ENCODE measurements at regions not wholly inside any gene's neighbourhood (a gene's known extent, or its start where the extent isn't known, plus 50 kb on each side); places are given as distances from the start of the nearest gene placed in this dataset.

DNA sequence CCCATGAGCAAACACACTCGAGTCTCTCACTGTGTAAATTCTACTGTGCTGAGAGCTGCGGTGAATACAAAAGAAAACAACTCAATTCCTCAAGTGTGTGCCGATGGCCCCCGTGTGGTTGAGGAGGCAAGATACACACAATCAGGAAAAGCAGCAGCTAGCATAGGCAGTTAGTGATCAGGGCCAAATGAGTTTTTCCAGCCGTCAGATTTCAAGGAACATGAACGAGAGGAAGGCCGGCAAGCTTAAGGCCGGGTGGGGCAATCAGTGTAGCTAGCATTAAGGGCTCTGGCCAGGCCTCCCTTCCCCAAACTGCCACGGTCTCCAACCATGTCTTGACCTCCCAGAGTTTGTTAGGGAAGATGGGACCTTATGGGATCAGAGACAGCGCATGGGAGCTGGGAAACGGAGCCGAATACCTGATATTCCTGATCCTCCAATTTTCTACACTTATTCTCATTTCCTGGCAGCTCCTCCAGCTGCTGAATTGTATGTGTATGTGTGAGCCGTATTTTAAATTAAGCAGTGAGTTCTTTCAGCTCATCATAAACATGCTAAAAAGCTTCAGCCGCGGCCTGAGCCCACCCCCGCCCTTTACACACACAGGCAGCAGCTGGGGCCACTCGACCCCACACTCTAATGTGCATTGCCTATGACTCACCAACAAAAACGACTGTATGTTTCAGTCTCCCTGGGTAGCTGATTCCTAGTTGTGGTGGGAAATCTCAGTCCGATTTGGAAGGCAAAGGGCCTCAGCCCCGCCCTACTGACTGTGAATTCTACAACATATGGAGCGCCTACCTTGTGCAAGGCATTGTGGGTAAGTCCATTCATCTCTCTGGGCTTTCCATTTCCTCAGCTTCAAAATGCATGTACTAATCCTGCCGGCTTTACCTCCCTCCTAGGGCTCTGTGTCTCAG lies 59.9 kb downstream of the RTL9 start:
- TF ChIP-seq, protein P1, sequence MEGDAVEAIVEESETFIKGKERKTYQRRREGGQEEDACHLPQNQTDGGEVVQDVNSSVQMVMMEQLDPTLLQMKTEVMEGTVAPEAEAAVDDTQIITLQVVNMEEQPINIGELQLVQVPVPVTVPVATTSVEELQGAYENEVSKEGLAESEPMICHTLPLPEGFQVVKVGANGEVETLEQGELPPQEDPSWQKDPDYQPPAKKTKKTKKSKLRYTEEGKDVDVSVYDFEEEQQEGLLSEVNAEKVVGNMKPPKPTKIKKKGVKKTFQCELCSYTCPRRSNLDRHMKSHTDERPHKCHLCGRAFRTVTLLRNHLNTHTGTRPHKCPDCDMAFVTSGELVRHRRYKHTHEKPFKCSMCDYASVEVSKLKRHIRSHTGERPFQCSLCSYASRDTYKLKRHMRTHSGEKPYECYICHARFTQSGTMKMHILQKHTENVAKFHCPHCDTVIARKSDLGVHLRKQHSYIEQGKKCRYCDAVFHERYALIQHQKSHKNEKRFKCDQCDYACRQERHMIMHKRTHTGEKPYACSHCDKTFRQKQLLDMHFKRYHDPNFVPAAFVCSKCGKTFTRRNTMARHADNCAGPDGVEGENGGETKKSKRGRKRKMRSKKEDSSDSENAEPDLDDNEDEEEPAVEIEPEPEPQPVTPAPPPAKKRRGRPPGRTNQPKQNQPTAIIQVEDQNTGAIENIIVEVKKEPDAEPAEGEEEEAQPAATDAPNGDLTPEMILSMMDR (optimal IDR thresholded peaks at IDR 0.05 in 1 of 3, IDR thresholded peaks at IDR 0.05 in 1 of 3, conservative IDR thresholded peaks at IDR 0.05 in 1 of 3; ENCODE audit: extremely low read depth in 1 of 3, insufficient read depth in 2 of 3, low read length in 3 of 3) = peak; percentile 50 to 67 (median 52)
- no peak for TF ChIP-seq EZH2 (IDR thresholded peaks at IDR 0.05; ENCODE audit: low read length)

All from keratinocyte (primary cell).